Brain microvascular endothelial cell (primary cell): ENCODE measurements at regions not wholly inside any gene's neighbourhood (a gene's known extent, or its start where the extent isn't known, plus 50 kb on each side); places are given as distances from the start of the nearest gene placed in this dataset.
"Not testable (repeated sequence)": the region's sequence is repeated elsewhere in the genome, so short reads cannot be mapped to it uniquely, and the experiment has no call there.

Experiments used
- DNase-seq: peaks from one replicate; pipeline ENCODE4 v3.0.0-alpha.2; 2020
- H3K27ac ChIP-seq: fragments of 250-450 bp; sonication (Bioruptor Pico); 2 replicates; pipeline ENCODE4 v1.5.1; 2020; ENCODE audit warnings: mild to moderate bottlenecking, moderate library complexity
- H3K27me3 ChIP-seq: fragments of 250-450 bp; sonication (Bioruptor Pico); replicated peaks from 2 replicates; pipeline ENCODE4 v1.5.1; 2020; ENCODE audit warnings: mild to moderate bottlenecking
- H3K36me3 ChIP-seq: fragments of 250-450 bp; sonication (Bioruptor Pico); replicated peaks from 2 replicates; pipeline ENCODE4 v1.5.1; 2020; ENCODE audit warnings: mild to moderate bottlenecking
- H3K4me3 ChIP-seq: 2 replicates; pipeline ENCODE4 v1.5.1; 2011; ENCODE audit warnings: low read depth, mild to moderate bottlenecking, control low read depth, low read length, moderate library complexity
- CTCF ChIP-seq: IDR thresholded peaks from 2 replicates; pipeline ENCODE4 v1.5.1; 2011; ENCODE audit warnings: low read depth, mild to moderate bottlenecking, moderate library complexity, low read length, control low read depth, inconsistent platforms; ENCODE audit errors: missing control alignments
- in situ Hi-C: cut with HindIII; loops from 2 replicates; pipeline ENCODE4 v1.10.0; 2017; ENCODE audit warnings: low sequenced_read_pairs, low pct_ligation_motif_present

GRCh38 chr12:22124987-22125386 is 79.0 kb downstream of the CMAS start:
- DNase-seq, result no peak
- no peak for TF ChIP-seq CTCF
- Histone ChIP-seq H3K36me3 (no peaks in the 10 kb centered on the region), H3K27me3 (no peaks in the 10 kb centered on the region), H3K27ac (no peak overlapping the region), H3K4me3 (no peak overlapping the region)
- in situ Hi-C loops, result no loop called here

- H3K4me3 ChIP-seq, H3K27ac ChIP-seq, H3K36me3 ChIP-seq, in situ Hi-C loops, DNase-seq, H3K27me3 ChIP-seq: not testable (repeated sequence)
Observed at GRCh38 chr12:22126101-22126500, 80.1 kb downstream of the CMAS start.

GRCh38 chr12:22126758-22127157 is 80.7 kb downstream of the CMAS start:
- DNase-seq, result no peak
- H3K27me3 ChIP-seq, result no peaks in the 10 kb centered on the region
- no peaks in the 10 kb centered on the region for H3K36me3 ChIP-seq
- no peak overlapping the region for H3K27ac ChIP-seq
- no peak for TF ChIP-seq CTCF
- in situ Hi-C loops, result no loop called here
- no peak overlapping the region for H3K4me3 ChIP-seq

GRCh38 chr12:22130671-22131070 is 84.7 kb downstream of the CMAS start:
- TF ChIP-seq CTCF, result no peak
- in situ Hi-C loops, result no loop called here
- no peak overlapping the region for H3K27ac ChIP-seq
- no peak overlapping the region for H3K4me3 ChIP-seq
- no peaks in the 10 kb centered on the region for H3K36me3 ChIP-seq
- H3K27me3 ChIP-seq, result no peaks in the 10 kb centered on the region
- no peak for DNase-seq

GRCh38 chr12:22136604-22137117 is 90.6 kb downstream of the CMAS start:
- H3K27ac ChIP-seq, H3K27me3 ChIP-seq, DNase-seq, in situ Hi-C loops, H3K4me3 ChIP-seq, H3K36me3 ChIP-seq: not testable (repeated sequence)
